GM23338 (cell line): ENCODE measurements at regions not wholly inside any gene's neighbourhood (a gene's known extent, or its start where the extent isn't known, plus 50 kb on each side); places are given as distances from the start of the nearest gene placed in this dataset.

Source experiments
- ATAC-seq: fragments of 200-7000 bp; cut with Tn5 transposase; 3 replicates; pipeline ENCODE4 v1.9.1; 2020
- DNase-seq: peaks from one replicate; pipeline ENCODE4 v3.0.0-alpha.2; 2015; ENCODE audit warnings: low spot score
- H2AFZ ChIP-seq: fragments of 200-600 bp; sonication (generic); 2 replicates; pipeline ENCODE4 v1.8.0; 2016; ENCODE audit warnings: antibody characterized with exemption, mild to moderate bottlenecking, moderate library complexity
- H3F3A ChIP-seq: fragments of 200-600 bp; sonication (generic); replicated peaks from 2 replicates; pipeline ENCODE4 v1.8.0; 2017; ENCODE audit warnings: antibody characterized with exemption, mixed run types, low read depth
- H3K27ac ChIP-seq: fragments of 200-600 bp; sonication (generic); 2 replicates; pipeline ENCODE4 v1.6.1; 2016; ENCODE audit warnings: low read depth
- H3K27me3 ChIP-seq: fragments of 200-600 bp; sonication (generic); 2 replicates; pipeline ENCODE4 v1.8.0; 2016; ENCODE audit warnings: mild to moderate bottlenecking, mixed run types, moderate library complexity; ENCODE audit not compliant: insufficient read depth
- H3K36me3 ChIP-seq: fragments of 200-600 bp; sonication (generic); 2 replicates; pipeline ENCODE4 v1.8.0; 2016; ENCODE audit warnings: mild to moderate bottlenecking; ENCODE audit not compliant: insufficient read depth
- H3K4me1 ChIP-seq: fragments of 200-600 bp; sonication (generic); 2 replicates; pipeline ENCODE4 v1.8.0; 2016; ENCODE audit warnings: mild to moderate bottlenecking, moderate library complexity; ENCODE audit not compliant: insufficient read depth
- H3K4me2 ChIP-seq: fragments of 200-600 bp; sonication (generic); 2 replicates; pipeline ENCODE4 v1.7.1; 2017; ENCODE audit warnings: mixed run types
- H3K4me3 ChIP-seq: fragments of 200-600 bp; sonication (generic); 2 replicates; pipeline ENCODE4 v1.6.1; 2016; ENCODE audit warnings: mixed run types
- H3K79me2 ChIP-seq: fragments of 200-600 bp; sonication (generic); replicated peaks from 2 replicates; pipeline ENCODE4 v1.8.0; 2017; ENCODE audit warnings: mild to moderate bottlenecking; ENCODE audit not compliant: insufficient read depth
- H3K9me2 ChIP-seq: fragments of 200-600 bp; sonication (generic); 2 replicates; pipeline ENCODE4 v1.8.0; 2017; ENCODE audit not compliant: insufficient read depth
- H4K20me1 ChIP-seq: fragments of 200-600 bp; sonication (generic); replicated peaks from 2 replicates; pipeline ENCODE4 v1.8.0; 2017; ENCODE audit warnings: mild to moderate bottlenecking; ENCODE audit not compliant: insufficient read depth
- H3K27ac Mint-ChIP-seq: 2 replicates; pipeline ENCODE4 v1.8.0; 2020; ENCODE audit warnings: inconsistent platforms, mild to moderate bottlenecking, moderate library complexity, mixed read lengths
- H3K27me3 Mint-ChIP-seq: 3 replicates; pipeline ENCODE4 v1.8.0; 2022; ENCODE audit warnings: low read depth, mild to moderate bottlenecking, moderate library complexity, mixed read lengths, inconsistent platforms; ENCODE audit not compliant: insufficient read depth, poor library complexity
- H3K36me3 Mint-ChIP-seq: 3 replicates; pipeline ENCODE4 v1.8.0; 2021; ENCODE audit warnings: low read depth, mild to moderate bottlenecking, inconsistent platforms, moderate library complexity, mixed read lengths
- H3K4me1 Mint-ChIP-seq: 3 replicates; pipeline ENCODE4 v1.8.0; 2020; ENCODE audit warnings: mild to moderate bottlenecking, inconsistent platforms, mixed read lengths
- H3K4me3 Mint-ChIP-seq: 3 replicates; pipeline ENCODE4 v1.8.0; 2021; ENCODE audit warnings: moderate library complexity, mild to moderate bottlenecking, inconsistent platforms, mixed read lengths
- H3K9me3 Mint-ChIP-seq: 3 replicates; pipeline ENCODE4 v1.8.0; 2020; ENCODE audit warnings: moderate library complexity, mild to moderate bottlenecking, inconsistent platforms, mixed read lengths
- CREB1 ChIP-seq: fragments of 250-450 bp; sonication (Bioruptor Pico); IDR thresholded peaks from 2 replicates; pipeline ENCODE4 v1.5.0; 2020; ENCODE audit warnings: low read depth, mild to moderate bottlenecking, moderate library complexity
- ETS1 ChIP-seq: IDR thresholded peaks from 2 replicates; pipeline ENCODE4 v1.6.1; 2016; ENCODE audit warnings: antibody characterized with exemption
- EZH2 ChIP-seq: fragments of 200-600 bp; sonication (generic); IDR thresholded peaks from one replicate; pipeline ENCODE4 v1.8.0; 2017; ENCODE audit warnings: antibody characterized with exemption, mild to moderate bottlenecking, low read depth; ENCODE audit not compliant: unreplicated experiment
- EZH2phosphoT487 ChIP-seq: fragments of 200-600 bp; sonication (generic); IDR thresholded peaks from one replicate; pipeline ENCODE4 v1.8.1; 2018; ENCODE audit warnings: antibody characterized with exemption; ENCODE audit not compliant: unreplicated experiment
- JUNB ChIP-seq: IDR thresholded peaks from one replicate; pipeline ENCODE4 v1.6.1; 2016; ENCODE audit warnings: antibody characterized with exemption; ENCODE audit not compliant: unreplicated experiment
- NANOG ChIP-seq: IDR thresholded peaks from 2 replicates; pipeline ENCODE4 v1.6.1; 2016; ENCODE audit warnings: antibody characterized with exemption, borderline replicate concordance
- REST ChIP-seq: IDR thresholded peaks from one replicate; pipeline ENCODE4 v1.6.1; 2018; ENCODE audit warnings: antibody characterized with exemption; ENCODE audit not compliant: unreplicated experiment
- STAT1 ChIP-seq: IDR thresholded peaks from one replicate; pipeline ENCODE4 v1.6.1; 2016; ENCODE audit warnings: antibody characterized with exemption; ENCODE audit not compliant: unreplicated experiment
- ZNF114 ChIP-seq: fragments of 250-450 bp; sonication (Bioruptor Pico); IDR thresholded peaks from 2 replicates; pipeline ENCODE4 v1.5.0; 2020; ENCODE audit warnings: mild to moderate bottlenecking, moderate library complexity
- ZNF331 ChIP-seq: fragments of 250-450 bp; sonication (Bioruptor Pico); IDR thresholded peaks from 2 replicates; pipeline ENCODE4 v1.5.0; 2020; ENCODE audit warnings: low read depth, mild to moderate bottlenecking, moderate library complexity

GRCh38 chr10:44788147-44789129 lies 122.7 kb upstream of the TMEM72 start:
- TF ChIP-seq CREB1, result no peak
- no peak for TF ChIP-seq STAT1
- TF ChIP-seq NANOG, result no peak
- no peak for TF ChIP-seq ETS1
- no peak for TF ChIP-seq EZH2phosphoT487
- no peak for TF ChIP-seq EZH2
- TF ChIP-seq ZNF331, result no peak
- no peak for TF ChIP-seq REST
- Mint-ChIP-seq H3K4me1 (no peaks in the 10 kb centered on the region; the same call in 2 of the 3 replicates), H3K27ac (no peak overlapping the region), H3K9me3 (peaks cover 3% of the 10 kb centered on the region; the same call in 1 of the 3 replicates), H3K27me3 (peaks cover 2% of the 10 kb centered on the region), H3K4me3 (no peak overlapping the region), H3K36me3 (peaks cover 3% of the 10 kb centered on the region; the same call in 1 of the 3 replicates)
- no peaks in the 10 kb centered on the region for H3K27me3 ChIP-seq
- no peak overlapping the region for H2AFZ ChIP-seq
- no peak for ATAC-seq
- no peak overlapping the region for H3K4me2 ChIP-seq
- H4K20me1 ChIP-seq, result no peaks in the 10 kb centered on the region
- H3K27ac ChIP-seq, result no peak overlapping the region
- H3K9me2 ChIP-seq, result peaks cover 13% of the 10 kb centered on the region; the same call in 1 of the 2 replicates
- no peaks in the 10 kb centered on the region for H3K79me2 ChIP-seq
- no peaks in the 10 kb centered on the region for H3K4me1 ChIP-seq
- no peaks in the 10 kb centered on the region for H3F3A ChIP-seq
- no peak for DNase-seq
- no peaks in the 10 kb centered on the region for H3K36me3 ChIP-seq
- no peak overlapping the region for H3K4me3 ChIP-seq

- Histone ChIP-seq H3K4me2 (no peak overlapping the region), H3K27me3 (no peaks in the 10 kb centered on the region), H3K4me1 (no peaks in the 10 kb centered on the region), H3K27ac (no peak overlapping the region), H3K79me2 (no peaks in the 10 kb centered on the region), H3F3A (no peaks in the 10 kb centered on the region), H3K4me3 (no peak overlapping the region), H2AFZ (no peak overlapping the region), H4K20me1 (no peaks in the 10 kb centered on the region), H3K36me3 (no peaks in the 10 kb centered on the region), H3K9me2 (peaks cover 14% of the 10 kb centered on the region)
- Mint-ChIP-seq H3K4me3 (no peak overlapping the region), H3K4me1 (no peaks in the 10 kb centered on the region; the same call in 2 of the 3 replicates), H3K27ac (no peak overlapping the region), H3K9me3 (peaks cover 3% of the 10 kb centered on the region; the same call in 1 of the 3 replicates), H3K36me3 (peaks cover 3% of the 10 kb centered on the region; the same call in 1 of the 3 replicates), H3K27me3 (peaks cover 2% of the 10 kb centered on the region)
- DNase-seq (no peak), ATAC-seq (no peak)
- TF ChIP-seq JUNB (no peak), EZH2phosphoT487 (no peak), ZNF114 (no peak), REST (no peak), EZH2 (no peak), CREB1 (no peak)
These were observed 118.9 kb upstream of the TMEM72 start for GRCh38 chr10:44792119-44792775.
